22Rv1 (cell line): ENCODE measurements at regions not wholly inside any gene's neighbourhood (a gene's known extent, or its start where the extent isn't known, plus 50 kb on each side); places are given as distances from the start of the nearest gene placed in this dataset.

Source experiments
- H3K27ac ChIP-seq: fragments of 450-650 bp; 2 replicates; pipeline ENCODE4 v1.5.1; 2017
- CTCF ChIP-seq: fragments of 450-650 bp; IDR thresholded peaks from 2 replicates; pipeline ENCODE4 v1.5.1; 2017; ENCODE audit warnings: mild to moderate bottlenecking
- ZFX ChIP-seq: fragments of 450-650 bp; IDR thresholded peaks from 2 replicates; pipeline ENCODE4 v1.6.1; 2017; ENCODE audit warnings: antibody characterized with exemption, borderline replicate concordance

GRCh38 chr3:118811236-118811732, 223.4 kb downstream of the IGSF11 start:
- H3K27ac ChIP-seq = no peak overlapping the region
- TF ChIP-seq ZFX (no peak), CTCF (no peak)

GRCh38 chr3:118813472-118813871, 221.2 kb downstream of the IGSF11 start:
- TF ChIP-seq CTCF = no peak
- H3K27ac ChIP-seq = no peak overlapping the region

- no peak overlapping the region for H3K27ac ChIP-seq
Observed at GRCh38 chr3:118817748-118818165, 216.9 kb downstream of the IGSF11 start.

GRCh38 chr3:118818386-118818785, 216.3 kb downstream of the IGSF11 start:
- H3K27ac ChIP-seq = no peak overlapping the region

More at GRCh38 chr3:118817748-118818165, 216.9 kb downstream of the IGSF11 start:
- TF ChIP-seq ZFX (no peak), CTCF (peak; percentile 88)

GRCh38 chr3:118823626-118824025, 211.0 kb downstream of the IGSF11 start:
- TF ChIP-seq ZFX (no peak), CTCF (no peak)
- no peak overlapping the region for H3K27ac ChIP-seq

More at GRCh38 chr3:118818386-118818785, 216.3 kb downstream of the IGSF11 start:
- TF ChIP-seq CTCF (no peak), ZFX (no peak)

GRCh38 chr3:118827446-118827845, 207.2 kb downstream of the IGSF11 start:
- no peak overlapping the region for H3K27ac ChIP-seq
- no peak for TF ChIP-seq CTCF
- no peak for TF ChIP-seq ZFX

- TF ChIP-seq CTCF (no peak), ZFX (no peak)
- no peak overlapping the region for H3K27ac ChIP-seq
Observed at GRCh38 chr3:118828351-118828750, 206.3 kb downstream of the IGSF11 start.
